Nucleus accumbens (tissue), 56 donors: ENCODE measurements at regions not wholly inside any gene's neighbourhood (a gene's known extent, or its start where the extent isn't known, plus 50 kb on each side); places are given as distances from the start of the nearest gene placed in this dataset.
A peak's percentile ranks its signal among the peaks of the same experiment; 100 is the strongest.
"Not testable (repeated sequence)": the region's sequence is repeated elsewhere in the genome, so short reads cannot be mapped to it uniquely, and the experiment has no call there.

Source experiments
- DNase-seq, 56 donors: peaks; one replicate each; lab custom pipeline; 2025; lab: John Stamatoyannopoulos, UW

GRCh38 chr11:112532506-112532905 is 271.8 kb upstream of the PLET1 start:
- DNase-seq = no peak

GRCh38 chr11:112533682-112534081 is 273.0 kb upstream of the PLET1 start:
- no peak for DNase-seq

- DNase-seq = no peak
Observed at GRCh38 chr11:112534208-112534607, 273.5 kb upstream of the PLET1 start.

GRCh38 chr11:112537026-112537425 is 276.4 kb upstream of the PLET1 start:
- DNase-seq = no peak

- DNase-seq = peak in 5 of 56 donors; percentile 7 to 50 (median 22)
Observed at GRCh38 chr11:112537846-112538330, 277.2 kb upstream of the PLET1 start.

GRCh38 chr11:112538534-112539280 is 278.0 kb upstream of the PLET1 start:
- no peak for DNase-seq

GRCh38 chr11:112539281-112539555 is 278.6 kb upstream of the PLET1 start:
- DNase-seq = not testable (repeated sequence)

GRCh38 chr11:112539741-112540140 is 279.1 kb upstream of the PLET1 start:
- no peak for DNase-seq

GRCh38 chr11:112540261-112540660 is 279.6 kb upstream of the PLET1 start:
- no peak for DNase-seq

- DNase-seq = no peak
Observed at GRCh38 chr11:112541140-112542046, 280.7 kb upstream of the PLET1 start.

- no peak for DNase-seq
Observed at GRCh38 chr11:112542479-112542878, 281.8 kb upstream of the PLET1 start.

- no peak for DNase-seq
Observed at GRCh38 chr11:112543390-112543789, 282.7 kb upstream of the PLET1 start.

GRCh38 chr11:112548641-112549040 is 288.0 kb upstream of the PLET1 start:
- DNase-seq = no peak

GRCh38 chr11:112553205-112553731 is 292.6 kb upstream of the PLET1 start:
- DNase-seq = no peak

GRCh38 chr11:112554586-112554985 is 293.9 kb upstream of the PLET1 start:
- DNase-seq = no peak

GRCh38 chr11:112555491-112556364 is 295.1 kb upstream of the PLET1 start:
- peak in 48 of 56 donors; percentile 16 to 84 (median 43) for DNase-seq

- DNase-seq = no peak
Observed at GRCh38 chr11:112558691-112559090, 298.0 kb upstream of the PLET1 start.

GRCh38 chr11:112563808-112564207 is 303.1 kb upstream of the PLET1 start:
- DNase-seq = no peak

GRCh38 chr11:112564228-112564955 is 303.7 kb upstream of the PLET1 start:
- DNase-seq = peak in 7 of 56 donors; percentile 9 to 73 (median 18)

GRCh38 chr11:112565551-112565950 is 304.9 kb upstream of the PLET1 start:
- DNase-seq = peak in 2 of 56 donors; percentile 9
